OCI-LY3 (cell line): ENCODE measurements at regions not wholly inside any gene's neighbourhood (a gene's known extent, or its start where the extent isn't known, plus 50 kb on each side); places are given as distances from the start of the nearest gene placed in this dataset.

Experiments
- EZH2phosphoT487 ChIP-seq: fragments of 200-600 bp; shearing (Covaris generic); IDR thresholded peaks from 2 replicates; pipeline ENCODE4 v1.6.1; 2018; ENCODE audit warnings: antibody characterized with exemption, mixed run types, low read depth
- TF ChIP-seq, protein P1 (sequence below): fragments of 200-600, 300-600 bp; sonication (generic); IDR thresholded peaks from 2 replicates; pipeline ENCODE4 v1.5.1; 2014; ENCODE audit warnings: antibody characterized with exemption, low read length, low read depth

DNA sequence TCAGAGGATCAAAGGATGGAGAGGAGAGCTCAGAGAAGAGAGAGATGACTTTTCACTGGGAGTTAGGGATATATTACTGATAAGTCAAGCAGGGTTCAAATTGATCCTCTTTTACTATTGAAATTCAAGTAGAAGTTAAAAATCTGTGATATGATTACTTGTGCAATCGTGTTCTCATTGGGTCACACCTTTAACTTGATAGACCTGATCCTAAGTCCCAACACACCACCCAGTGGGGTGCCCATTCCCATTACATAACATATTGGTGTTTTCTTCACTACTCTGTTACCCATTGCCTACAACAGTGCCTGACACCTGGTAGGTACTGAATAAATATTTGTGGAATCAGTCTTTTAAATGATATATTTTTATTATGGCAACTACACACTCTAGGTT lies 66.4 kb upstream of the PICALM start:
- TF ChIP-seq, protein P1, sequence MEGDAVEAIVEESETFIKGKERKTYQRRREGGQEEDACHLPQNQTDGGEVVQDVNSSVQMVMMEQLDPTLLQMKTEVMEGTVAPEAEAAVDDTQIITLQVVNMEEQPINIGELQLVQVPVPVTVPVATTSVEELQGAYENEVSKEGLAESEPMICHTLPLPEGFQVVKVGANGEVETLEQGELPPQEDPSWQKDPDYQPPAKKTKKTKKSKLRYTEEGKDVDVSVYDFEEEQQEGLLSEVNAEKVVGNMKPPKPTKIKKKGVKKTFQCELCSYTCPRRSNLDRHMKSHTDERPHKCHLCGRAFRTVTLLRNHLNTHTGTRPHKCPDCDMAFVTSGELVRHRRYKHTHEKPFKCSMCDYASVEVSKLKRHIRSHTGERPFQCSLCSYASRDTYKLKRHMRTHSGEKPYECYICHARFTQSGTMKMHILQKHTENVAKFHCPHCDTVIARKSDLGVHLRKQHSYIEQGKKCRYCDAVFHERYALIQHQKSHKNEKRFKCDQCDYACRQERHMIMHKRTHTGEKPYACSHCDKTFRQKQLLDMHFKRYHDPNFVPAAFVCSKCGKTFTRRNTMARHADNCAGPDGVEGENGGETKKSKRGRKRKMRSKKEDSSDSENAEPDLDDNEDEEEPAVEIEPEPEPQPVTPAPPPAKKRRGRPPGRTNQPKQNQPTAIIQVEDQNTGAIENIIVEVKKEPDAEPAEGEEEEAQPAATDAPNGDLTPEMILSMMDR, result no peak
- no peak for TF ChIP-seq EZH2phosphoT487
